ENCODE measurements at regions not wholly inside any gene's neighbourhood (a gene's known extent, or its start where the extent isn't known, plus 50 kb on each side); places are given as distances from the start of the nearest gene placed in this dataset.
"Not testable (repeated sequence)": the region's sequence is repeated elsewhere in the genome, so short reads cannot be mapped to it uniquely, and the experiment has no call there.

GRCh38 chr1:213462374-213462773 lies 411.3 kb downstream of the RPS6KC1 start:
- not testable (repeated sequence) for H3F3A ChIP-seq (replicated peaks; ENCODE audit: insufficient read depth); H3K9me3 ChIP-seq

GRCh38 chr1:213464786-213465460 lies 413.9 kb downstream of the RPS6KC1 start:
- Histone ChIP-seq H3F3A (replicated peaks; ENCODE audit: insufficient read depth) (no peaks in the 10 kb centered on the region), H3K79me2 (ENCODE audit: insufficient read depth) (no peaks in the 10 kb centered on the region), H3K9me3 (no peaks in the 10 kb centered on the region), H3K27me3 (ENCODE audit: insufficient read depth) (no peaks in the 10 kb centered on the region), H3K36me3 (replicated peaks in 1 of 2; ENCODE audit: control insufficient read depth in 1 of 2, insufficient read depth in 2 of 2, low read length in 1 of 2) (no peaks in the 10 kb centered on the region), H3K4me2 (no peak overlapping the region), H3K4me1 (ENCODE audit: control insufficient read depth in 1 of 2, insufficient read depth in 2 of 2, low read depth in 1 of 2, low read length in 1 of 2) (no peaks in the 10 kb centered on the region; a peak in 1 of 4 replicates), H3K9ac (no peak overlapping the region), H3K4me3 (ENCODE audit: low read depth in 2 of 2, low read length in 1 of 2) (no peak overlapping the region), H3K27ac (ENCODE audit: low read depth in 2 of 2, low read length in 1 of 2) (no peak overlapping the region), H3K9me2 (no peaks in the 10 kb centered on the region), H2AFZ (ENCODE audit: low read depth) (no peak overlapping the region), H4K20me1 (ENCODE audit: insufficient read depth) (no peaks in the 10 kb centered on the region)
- no peak for TF ChIP-seq MAX (IDR thresholded peaks at IDR 0.05; ENCODE audit: low read depth)
- ChIA-PET POLR2A (no interaction called here), CTCF (interaction anchor here (0.7 to 1.4 kb wide), 2 partner anchors 9 to 45 kb away, joined by 3 read pairs; no protein-coding TSS in a partner anchor)
- 33% methylated on average over 2 of the region's 2 CpGs for WGBS (ENCODE audit: low lambda C conversion rate)
- DNase-seq: no peak

More at GRCh38 chr1:213462374-213462773, 411.3 kb downstream of the RPS6KC1 start:
- POLR2A ChIA-PET; H3K9me2 ChIP-seq; H2AFZ ChIP-seq (ENCODE audit: low read depth); H3K9ac ChIP-seq; H3K4me2 ChIP-seq; DNase-seq; H3K36me3 ChIP-seq (replicated peaks in 1 of 2; ENCODE audit: control insufficient read depth in 1 of 2, insufficient read depth in 2 of 2, low read length in 1 of 2); H3K27me3 ChIP-seq (ENCODE audit: insufficient read depth); H3K79me2 ChIP-seq (ENCODE audit: insufficient read depth); H3K4me3 ChIP-seq (ENCODE audit: low read depth in 2 of 2, low read length in 1 of 2); H3K27ac ChIP-seq (ENCODE audit: low read depth in 2 of 2, low read length in 1 of 2); H3K4me1 ChIP-seq (ENCODE audit: control insufficient read depth in 1 of 2, insufficient read depth in 2 of 2, low read depth in 1 of 2, low read length in 1 of 2); H4K20me1 ChIP-seq (ENCODE audit: insufficient read depth): not testable (repeated sequence)
- CTCF ChIA-PET: interaction anchor here (1.6 kb wide), 1 partner anchor 9 kb away, joined by 4 read pairs; no protein-coding TSS in a partner anchor
- WGBS (ENCODE audit: low lambda C conversion rate): 25% methylated on average over 3 of the region's 3 CpGs

GRCh38 chr1:213466541-213466940 lies 415.5 kb downstream of the RPS6KC1 start:
- Histone ChIP-seq H3K9me2 (no peaks in the 10 kb centered on the region), H3K4me1 (ENCODE audit: control insufficient read depth in 1 of 2, insufficient read depth in 2 of 2, low read depth in 1 of 2, low read length in 1 of 2) (no peaks in the 10 kb centered on the region; a peak in 1 of 4 replicates), H3K4me2 (no peak overlapping the region), H3F3A (replicated peaks; ENCODE audit: insufficient read depth) (no peaks in the 10 kb centered on the region), H3K27ac (ENCODE audit: low read depth in 2 of 2, low read length in 1 of 2) (no peak overlapping the region), H3K9me3 (no peaks in the 10 kb centered on the region), H3K9ac (no peak overlapping the region), H2AFZ (ENCODE audit: low read depth) (no peak overlapping the region), H4K20me1 (ENCODE audit: insufficient read depth) (no peaks in the 10 kb centered on the region), H3K4me3 (ENCODE audit: low read depth in 2 of 2, low read length in 1 of 2) (no peak overlapping the region), H3K36me3 (replicated peaks in 1 of 2; ENCODE audit: control insufficient read depth in 1 of 2, insufficient read depth in 2 of 2, low read length in 1 of 2) (no peaks in the 10 kb centered on the region), H3K79me2 (ENCODE audit: insufficient read depth) (no peaks in the 10 kb centered on the region), H3K27me3 (ENCODE audit: insufficient read depth) (no peaks in the 10 kb centered on the region)
- DNase-seq: no peak
- ChIA-PET POLR2A (no interaction called here), CTCF (no interaction called here)
- no peak for TF ChIP-seq GATA2 (CRISPR knock-in tag; IDR thresholded peaks at IDR 0.05)
- no peak for TF ChIP-seq ZBTB33 (IDR thresholded peaks at IDR 0.05; ENCODE audit: borderline replicate concordance, low read depth)
- no peak for TF ChIP-seq YY1 (IDR thresholded peaks at IDR 0.05; ENCODE audit: low read depth)
- TF ChIP-seq NFIC (IDR thresholded peaks at IDR 0.05; ENCODE audit: borderline replicate concordance): no peak
- no peak for TF ChIP-seq RXRA (IDR thresholded peaks at IDR 0.05; ENCODE audit: borderline replicate concordance, low read depth)
- no peak for TF ChIP-seq GABPA (IDR thresholded peaks at IDR 0.05; ENCODE audit: low read depth)
- TF ChIP-seq NRF1 (IDR thresholded peaks at IDR 0.05; ENCODE audit: low read depth, low read length): no peak
- no peak for TF ChIP-seq FOXJ3 (CRISPR knock-in tag; IDR thresholded peaks at IDR 0.05)
- TF ChIP-seq RCOR1 (IDR thresholded peaks at IDR 0.05; ENCODE audit: low read length): no peak
- TF ChIP-seq JUND (IDR thresholded peaks at IDR 0.05): no peak
- no peak for TF ChIP-seq TCF12 (IDR thresholded peaks at IDR 0.05)
- TF ChIP-seq FOSL2 (IDR thresholded peaks at IDR 0.05; ENCODE audit: borderline replicate concordance, low read depth): no peak
- TF ChIP-seq USF1 (IDR thresholded peaks at IDR 0.05; ENCODE audit: borderline replicate concordance, low read depth): no peak
- TF ChIP-seq RAD21 (IDR thresholded peaks at IDR 0.05; ENCODE audit: low read length): no peak
- TF ChIP-seq PBX3 (IDR thresholded peaks at IDR 0.05): no peak
- no peak for TF ChIP-seq CTCF (IDR thresholded peaks at IDR 0.05)
- no peak for TF ChIP-seq RFX5 (IDR thresholded peaks at IDR 0.05; ENCODE audit: low read length)

All from SK-N-SH (cell line).